SK-N-SH (cell line): ENCODE measurements at regions not wholly inside any gene's neighbourhood (a gene's known extent, or its start where the extent isn't known, plus 50 kb on each side); places are given as distances from the start of the nearest gene placed in this dataset.

ENCODE experiments used
- CTCF ChIA-PET: fragments of 300-600, 350-600 bp; formaldehyde crosslinking; extraction: SDS; loops from one replicate; lab custom pipeline; 2021; lab: Yijun Ruan, JAX
- POLR2A ChIA-PET: fragments of 350-600 bp; sonication (Branson Sonifier 250); formaldehyde crosslinking; extraction: SDS; loops from one replicate; lab custom pipeline; 2020; ENCODE audit warnings: antibody characterized with exemption, inconsistent platforms; lab: Yijun Ruan, JAX
- DNase-seq: peaks from one replicate; pipeline ENCODE4 v3.0.0; 2012
- H2AFZ ChIP-seq: fragments of 200-600 bp; sonication (generic); 2 replicates; pipeline ENCODE4 v1.8.1; 2016; ENCODE audit warnings: antibody characterized with exemption, mild to moderate bottlenecking, low read depth
- H3F3A ChIP-seq: fragments of 200-600 bp; sonication (generic); replicated peaks from 2 replicates; pipeline ENCODE3; 2016; ENCODE audit warnings: antibody characterized with exemption, mild to moderate bottlenecking; ENCODE audit not compliant: insufficient read depth
- H3K27ac ChIP-seq, 2 experiments: fragments of 200-500 bp in 1 of 2; fragments of 200-600 bp in 1 of 2; sonication (Bioruptor generic) in 1 of 2; sonication (generic), shearing (Covaris generic) in 1 of 2; 2 replicates each; pipeline versions ENCODE4 v1.5.1 to v1.6.1; 2014 to 2016; ENCODE audit warnings: low read depth in 2 of 2, inconsistent platforms in 1 of 2, low read length in 1 of 2, mild to moderate bottlenecking in 1 of 2, mixed read lengths in 1 of 2
- H3K27me3 ChIP-seq: fragments of 200-600 bp; sonication (generic), shearing (Covaris generic); 2 replicates; pipeline ENCODE4 v1.6.1; 2016; ENCODE audit warnings: mixed run types; ENCODE audit not compliant: insufficient read depth
- H3K36me3 ChIP-seq, 2 experiments: fragments of 200-500 bp in 1 of 2; fragments of 200-600 bp in 1 of 2; sonication (Bioruptor generic) in 1 of 2; sonication (generic) in 1 of 2; replicated peaks in 1 of 2; 2 replicates each; pipeline versions ENCODE3 to v1.5.1; 2014 to 2016; ENCODE audit warnings: low read length in 1 of 2, mild to moderate bottlenecking in 1 of 2; ENCODE audit not compliant: insufficient read depth in 2 of 2, control insufficient read depth in 1 of 2
- H3K4me1 ChIP-seq, 2 experiments: fragments of 200-500 bp in 1 of 2; fragments of 200-600 bp in 1 of 2; sonication (Bioruptor generic) in 1 of 2; sonication (generic), shearing (Covaris generic) in 1 of 2; 2 replicates each; pipeline versions ENCODE4 v1.5.1 to v1.6.1; 2014 to 2016; ENCODE audit warnings: low read depth in 1 of 2, low read length in 1 of 2, mixed run types in 1 of 2; ENCODE audit not compliant: insufficient read depth in 2 of 2, control insufficient read depth in 1 of 2
- H3K4me2 ChIP-seq: fragments of 200-600 bp; sonication (generic), shearing (Covaris generic); 2 replicates; pipeline ENCODE4 v1.6.1; 2017; ENCODE audit warnings: mixed run types
- H3K4me3 ChIP-seq, 2 experiments: fragments of 200-500 bp in 1 of 2; fragments of 200-600 bp in 1 of 2; sonication (Bioruptor generic) in 1 of 2; sonication (generic), shearing (Covaris generic) in 1 of 2; 2 replicates each; pipeline versions ENCODE4 v1.5.1 to v1.8.1; 2014 to 2016; ENCODE audit warnings: low read depth in 2 of 2, inconsistent platforms in 1 of 2, low read length in 1 of 2, mild to moderate bottlenecking in 1 of 2, mixed read lengths in 1 of 2, moderate library complexity in 1 of 2
- H3K79me2 ChIP-seq: fragments of 200-600 bp; sonication (generic); 2 replicates; pipeline ENCODE4 v1.8.1; 2017; ENCODE audit warnings: mild to moderate bottlenecking; ENCODE audit not compliant: insufficient read depth
- H3K9ac ChIP-seq: fragments of 200-600 bp; sonication (generic); 2 replicates; pipeline ENCODE4 v1.6.1; 2017; ENCODE audit warnings: mixed run types
- H3K9me2 ChIP-seq: fragments of 200-600 bp; sonication (generic); 2 replicates; pipeline ENCODE4 v1.6.1; 2017; ENCODE audit warnings: mixed run types
- H3K9me3 ChIP-seq: fragments of 200-600 bp; sonication (generic); 2 replicates; pipeline ENCODE4 v1.6.1; 2017; ENCODE audit warnings: mixed run types, mild to moderate bottlenecking, moderate library complexity
- H4K20me1 ChIP-seq: fragments of 200-600 bp; sonication (generic); 2 replicates; pipeline ENCODE4 v1.6.1; 2017; ENCODE audit warnings: mild to moderate bottlenecking, mixed run types; ENCODE audit not compliant: insufficient read depth
- ELF1 ChIP-seq: IDR thresholded peaks from 2 replicates; pipeline ENCODE4 v1.4.0; 2012
- EP300 ChIP-seq, 2 experiments: IDR thresholded peaks; 2 replicates each; pipeline versions ENCODE4 v1.4.0 to v1.6.1; 2012; ENCODE audit warnings: borderline replicate concordance in 1 of 2, low read depth in 1 of 2, low read length in 1 of 2
- FOSL2 ChIP-seq: IDR thresholded peaks from 2 replicates; pipeline ENCODE4 v1.4.0; 2012; ENCODE audit warnings: low read depth, mild to moderate bottlenecking, moderate library complexity, borderline replicate concordance
- FOXM1 ChIP-seq: IDR thresholded peaks from 2 replicates; pipeline ENCODE4 v1.4.0; 2012; ENCODE audit warnings: low read depth, mild to moderate bottlenecking
- NFIC ChIP-seq: IDR thresholded peaks from 2 replicates; pipeline ENCODE4 v1.4.0; 2012; ENCODE audit warnings: borderline replicate concordance
- NRF1 ChIP-seq: IDR thresholded peaks from 2 replicates; pipeline ENCODE4 v1.6.1; 2012; ENCODE audit warnings: low read depth, mild to moderate bottlenecking, low read length
- RAD21 ChIP-seq: IDR thresholded peaks from 2 replicates; pipeline ENCODE4 v1.6.1; 2012; ENCODE audit warnings: mild to moderate bottlenecking, low read length
- RCOR1 ChIP-seq: fragments of 150-350 bp; IDR thresholded peaks from 2 replicates; pipeline ENCODE4 v1.6.1; 2017; ENCODE audit warnings: antibody characterized with exemption, low read length
- REST ChIP-seq: IDR thresholded peaks from 2 replicates; pipeline ENCODE4 v1.6.1; 2012; ENCODE audit warnings: mild to moderate bottlenecking, low read depth, low read length, moderate library complexity
- RFX5 ChIP-seq: IDR thresholded peaks from 2 replicates; pipeline ENCODE4 v1.6.1; 2012; ENCODE audit warnings: mild to moderate bottlenecking, improper control_type of control experiment, low read length
- SIN3A ChIP-seq: IDR thresholded peaks from 2 replicates; pipeline ENCODE4 v1.6.1; 2012; ENCODE audit warnings: low read depth, mild to moderate bottlenecking, low read length, moderate library complexity, borderline replicate concordance
- SMC3 ChIP-seq: IDR thresholded peaks from 2 replicates; pipeline ENCODE4 v1.6.1; 2012; ENCODE audit warnings: low read depth, low read length, improper control_type of control experiment
- TCF12 ChIP-seq: IDR thresholded peaks from 2 replicates; pipeline ENCODE4 v1.4.0; 2012
- TEAD4 ChIP-seq: IDR thresholded peaks from 2 replicates; pipeline ENCODE4 v1.4.0; 2012; ENCODE audit warnings: mild to moderate bottlenecking, borderline replicate concordance; ENCODE audit not compliant: insufficient read depth
- WGBS: methylation state at CpG from one replicate; pipeline ENCODE4 v1.1.6; 2017; ENCODE audit warnings: low lambda C conversion rate; 5-methylcytosine and 5-hydroxymethylcytosine counted together
- TF ChIP-seq, protein P1 (sequence below): IDR thresholded peaks from 2 replicates; pipeline ENCODE4 v1.4.0; 2012; ENCODE audit warnings: low read depth, borderline replicate concordance
- TF ChIP-seq, protein P2 (sequence below): fragments of 150-350 bp; IDR thresholded peaks from 2 replicates; pipeline ENCODE4 v1.6.1; 2017; ENCODE audit warnings: antibody characterized with exemption, low read length, low read depth, borderline replicate concordance
- TF ChIP-seq, protein P3 (sequence below): fragments of 150-350 bp; IDR thresholded peaks from 2 replicates; pipeline ENCODE4 v1.6.1; 2016; ENCODE audit warnings: mild to moderate bottlenecking, low read depth, low read length
- TF ChIP-seq, protein P4 (sequence below): IDR thresholded peaks from 2 replicates; pipeline ENCODE4; 2012

GRCh38 chr3:135513106-135514059, 452.1 kb upstream of the PPP2R3A start:
- TF ChIP-seq FOSL2: peak; percentile 47; the same call in 1 of the 2 replicates
- TF ChIP-seq, protein P1, sequence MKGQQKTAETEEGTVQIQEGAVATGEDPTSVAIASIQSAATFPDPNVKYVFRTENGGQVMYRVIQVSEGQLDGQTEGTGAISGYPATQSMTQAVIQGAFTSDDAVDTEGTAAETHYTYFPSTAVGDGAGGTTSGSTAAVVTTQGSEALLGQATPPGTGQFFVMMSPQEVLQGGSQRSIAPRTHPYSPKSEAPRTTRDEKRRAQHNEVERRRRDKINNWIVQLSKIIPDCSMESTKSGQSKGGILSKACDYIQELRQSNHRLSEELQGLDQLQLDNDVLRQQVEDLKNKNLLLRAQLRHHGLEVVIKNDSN: no peak
- Histone ChIP-seq H2AFZ (peak overlapping the region; percentile 76), H3K9ac (no peak overlapping the region), H3K27ac (peak overlapping the region in 1 of 2 experiments; percentile 45; a peak in 2 of 4 replicates), H3K4me3 (no peak overlapping the region), H3K4me1 (no peaks in the 10 kb centered on the region), H3K27me3 (no peaks in the 10 kb centered on the region), H3F3A (no peaks in the 10 kb centered on the region), H3K79me2 (no peaks in the 10 kb centered on the region), H4K20me1 (no peaks in the 10 kb centered on the region), H3K9me2 (no peaks in the 10 kb centered on the region), H3K4me2 (no peak overlapping the region), H3K36me3 (no peaks in the 10 kb centered on the region), H3K9me3 (0 out of 2 replicates have a peak, but pooled peaks cover 13% of the 10 kb centered on the region)
- 63% methylated on average over 5 of the region's 5 CpGs for WGBS
- ChIA-PET POLR2A (no interaction called here), CTCF (interaction anchor here (1.3 to 1.8 kb wide), 3 partner anchors 10 to 718 kb away, joined by 3 to 9 read pairs (median 4); partner anchors contain the start of gene EPHB1)
- DNase-seq: no peak

- Histone ChIP-seq H2AFZ (peak overlapping the region; percentile 57; the same call in 1 of the 2 replicates), H3F3A (no peaks in the 10 kb centered on the region), H4K20me1 (no peaks in the 10 kb centered on the region), H3K9ac (no peak overlapping the region), H3K9me3 (0 out of 2 replicates have a peak, but pooled peaks cover 13% of the 10 kb centered on the region), H3K4me3 (no peak overlapping the region), H3K79me2 (no peaks in the 10 kb centered on the region), H3K36me3 (no peaks in the 10 kb centered on the region), H3K4me1 (no peaks in the 10 kb centered on the region), H3K27me3 (no peaks in the 10 kb centered on the region), H3K9me2 (no peaks in the 10 kb centered on the region), H3K27ac (peak overlapping the region in 1 of 2 experiments; percentile 45; a peak in 2 of 4 replicates), H3K4me2 (no peak overlapping the region)
- CTCF ChIA-PET: interaction anchor here (1.3 to 1.8 kb wide), 3 partner anchors 11 to 719 kb away, joined by 3 to 9 read pairs (median 4); partner anchors contain the start of gene EPHB1
- WGBS: 45% methylated on average over 4 of the region's 4 CpGs
- POLR2A ChIA-PET: no interaction called here
- DNase-seq: no peak
- TF ChIP-seq EP300 (IDR thresholded peaks at IDR 0.05; ENCODE audit: borderline replicate concordance in 1 of 2, low read depth in 1 of 2, low read length in 1 of 2) (no peak), RCOR1 (no peak), FOXM1 (no peak), RAD21 (no peak), RFX5 (no peak), SIN3A (no peak), TEAD4 (no peak), TCF12 (no peak), SMC3 (no peak), ELF1 (no peak), NRF1 (no peak), NFIC (no peak), REST (no peak)
- TF ChIP-seq, protein P2, sequence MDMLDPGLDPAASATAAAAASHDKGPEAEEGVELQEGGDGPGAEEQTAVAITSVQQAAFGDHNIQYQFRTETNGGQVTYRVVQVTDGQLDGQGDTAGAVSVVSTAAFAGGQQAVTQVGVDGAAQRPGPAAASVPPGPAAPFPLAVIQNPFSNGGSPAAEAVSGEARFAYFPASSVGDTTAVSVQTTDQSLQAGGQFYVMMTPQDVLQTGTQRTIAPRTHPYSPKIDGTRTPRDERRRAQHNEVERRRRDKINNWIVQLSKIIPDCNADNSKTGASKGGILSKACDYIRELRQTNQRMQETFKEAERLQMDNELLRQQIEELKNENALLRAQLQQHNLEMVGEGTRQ: no peak
- TF ChIP-seq, protein P3, sequence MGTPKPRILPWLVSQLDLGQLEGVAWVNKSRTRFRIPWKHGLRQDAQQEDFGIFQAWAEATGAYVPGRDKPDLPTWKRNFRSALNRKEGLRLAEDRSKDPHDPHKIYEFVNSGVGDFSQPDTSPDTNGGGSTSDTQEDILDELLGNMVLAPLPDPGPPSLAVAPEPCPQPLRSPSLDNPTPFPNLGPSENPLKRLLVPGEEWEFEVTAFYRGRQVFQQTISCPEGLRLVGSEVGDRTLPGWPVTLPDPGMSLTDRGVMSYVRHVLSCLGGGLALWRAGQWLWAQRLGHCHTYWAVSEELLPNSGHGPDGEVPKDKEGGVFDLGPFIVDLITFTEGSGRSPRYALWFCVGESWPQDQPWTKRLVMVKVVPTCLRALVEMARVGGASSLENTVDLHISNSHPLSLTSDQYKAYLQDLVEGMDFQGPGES: no peak
- TF ChIP-seq, protein P4, sequence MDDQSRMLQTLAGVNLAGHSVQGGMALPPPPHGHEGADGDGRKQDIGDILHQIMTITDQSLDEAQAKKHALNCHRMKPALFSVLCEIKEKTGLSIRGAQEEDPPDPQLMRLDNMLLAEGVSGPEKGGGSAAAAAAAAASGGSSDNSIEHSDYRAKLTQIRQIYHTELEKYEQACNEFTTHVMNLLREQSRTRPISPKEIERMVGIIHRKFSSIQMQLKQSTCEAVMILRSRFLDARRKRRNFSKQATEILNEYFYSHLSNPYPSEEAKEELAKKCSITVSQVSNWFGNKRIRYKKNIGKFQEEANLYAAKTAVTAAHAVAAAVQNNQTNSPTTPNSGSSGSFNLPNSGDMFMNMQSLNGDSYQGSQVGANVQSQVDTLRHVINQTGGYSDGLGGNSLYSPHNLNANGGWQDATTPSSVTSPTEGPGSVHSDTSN: no peak
Observed at GRCh38 chr3:135514060-135514448, 451.5 kb upstream of the PPP2R3A start.
